ENCODE measurements at regions not wholly inside any gene's neighbourhood (a gene's known extent, or its start where the extent isn't known, plus 50 kb on each side); places are given as distances from the start of the nearest gene placed in this dataset.
A peak's percentile ranks its signal among the peaks of the same experiment; 100 is the strongest.

DNA sequence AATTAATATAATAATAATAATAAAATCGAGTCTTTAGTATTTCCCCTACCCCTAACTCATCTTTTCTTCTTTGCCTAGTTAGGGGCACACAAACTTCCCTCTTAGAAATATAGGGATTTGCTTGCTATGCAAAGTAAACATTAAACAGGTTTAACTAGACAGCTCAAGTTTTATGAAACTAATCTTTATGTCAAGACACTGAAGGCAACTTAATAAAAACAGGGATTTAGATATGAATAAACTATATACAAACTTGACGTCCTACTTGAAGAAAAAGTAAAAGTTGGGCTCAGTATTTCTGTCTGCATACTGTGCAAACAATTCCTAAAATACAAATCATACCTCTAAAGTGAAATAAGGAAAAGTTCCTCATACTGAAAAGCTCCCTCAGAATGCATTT, 52.1 kb upstream of the CAV2 start:
- no TSS peak for BruUV-seq (replicated peaks)
- TF ChIP-seq MTA2 (IDR thresholded peaks at IDR 0.05; ENCODE audit: low read depth), result no peak
- H3K9me1 ChIP-seq (ENCODE audit: control insufficient read depth, insufficient read depth, low read length), result no peaks in the 10 kb centered on the region
- ChIA-PET POLR2A (interaction anchor here (1.0 to 1.4 kb wide), 2 partner anchors 9 to 22 kb away, joined by 3 to 5 read pairs; no protein-coding TSS in a partner anchor), CTCF (ENCODE audit: low intra/inter-chr PET ratio) (interaction anchor here (0.6 kb wide), 2 partner anchors 34 to 79 kb away, joined by 3 read pairs; no protein-coding TSS in a partner anchor)
- H4K20me1 ChIP-seq (replicated peaks; ENCODE audit: control insufficient read depth, insufficient read depth, low read length), result no peaks in the 10 kb centered on the region
- H3K27me3 ChIP-seq (ENCODE audit: control insufficient read depth in 2 of 2, insufficient read depth in 2 of 2, low read length in 2 of 2), result no peaks in the 10 kb centered on the region
- in situ Hi-C loops (cut with MboI), result no loop called here
- no peak overlapping the region for H3K4me3 ChIP-seq
- H3K4me2 ChIP-seq (ENCODE audit: insufficient read depth, low read length), result no peak overlapping the region
- H3K9me3 ChIP-seq (replicated peaks; ENCODE audit: control insufficient read depth, insufficient read depth, low read depth, low read length), result no peaks in the 10 kb centered on the region
- H2AFZ ChIP-seq (ENCODE audit: low read depth, low read length), result no peak overlapping the region
- no peaks in the 10 kb centered on the region for H3K36me3 ChIP-seq (ENCODE audit: control insufficient read depth, insufficient read depth, low read length)
- no peak overlapping the region for H3K27ac ChIP-seq (ENCODE audit: extremely low read depth, low read depth, low read length)
- no peaks in the 10 kb centered on the region for H3K4me1 ChIP-seq (replicated peaks in 1 of 2; ENCODE audit: control insufficient read depth in 2 of 2, insufficient read depth in 2 of 2, low read length in 2 of 2)
- DNase-seq (ENCODE audit: extremely low read depth in 1 of 4, low spot score in 3 of 4), result no peak
- ATAC-seq, result no peak
- H3K9ac ChIP-seq (ENCODE audit: insufficient read depth in 1 of 2, low read depth in 2 of 2, low read length in 2 of 2), result no peak overlapping the region
- H3K79me2 ChIP-seq (ENCODE audit: control insufficient read depth, insufficient read depth, low read length), result no peaks in the 10 kb centered on the region
- intact Hi-C loops (cut with micrococcal nuclease), result no loop called here
- 11% methylated on average over 2 of the region's 2 CpGs for WGBS (ENCODE audit: insufficient coverage, low coverage, missing lambda C conversion rate)
- FAIRE-seq, result no peak

DNA sequence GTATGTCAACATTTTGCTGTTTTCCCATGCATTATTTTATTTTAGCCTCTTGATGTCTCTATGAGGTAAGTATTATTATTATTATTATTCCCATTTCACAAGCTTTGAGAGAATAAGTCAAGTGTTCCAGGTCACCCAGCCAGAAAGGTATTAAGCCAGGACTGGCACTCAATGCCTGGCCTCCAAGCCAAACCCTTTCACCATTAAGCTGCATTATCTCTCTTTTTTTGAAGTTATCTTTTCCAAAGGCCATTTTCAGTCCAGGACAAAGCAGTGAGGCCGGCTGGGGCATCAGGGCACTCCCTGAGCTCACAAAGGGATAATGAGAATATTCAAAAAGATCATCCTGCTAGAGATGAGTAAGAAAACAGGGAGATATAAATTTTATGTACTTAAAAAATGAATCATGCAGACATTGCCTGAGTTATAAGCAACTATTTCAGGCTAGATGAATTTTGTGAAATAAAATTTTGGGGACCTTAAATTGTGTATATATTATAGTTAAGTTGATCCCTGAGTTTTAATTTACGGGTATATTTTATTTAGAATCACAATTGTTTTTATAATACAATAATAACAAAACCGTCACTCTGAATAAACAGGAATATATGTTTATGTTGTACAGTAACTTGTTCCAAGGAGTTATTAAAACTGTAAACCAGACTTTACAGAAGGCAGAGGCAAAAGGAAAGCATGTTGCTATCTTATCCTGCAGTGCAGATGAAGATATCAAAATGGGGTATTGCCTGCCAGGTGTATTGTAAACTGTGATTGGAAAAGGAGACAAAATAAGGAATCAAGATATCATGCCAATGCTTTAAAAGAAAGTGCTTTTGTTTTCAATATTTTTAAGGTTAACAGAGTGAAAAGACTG, 51.3 kb upstream of the CAV2 start:
- H3K9me3 ChIP-seq (replicated peaks; ENCODE audit: control insufficient read depth, insufficient read depth, low read depth, low read length), result no peaks in the 10 kb centered on the region
- no peak overlapping the region for H3K9ac ChIP-seq (ENCODE audit: insufficient read depth in 1 of 2, low read depth in 2 of 2, low read length in 2 of 2)
- H3K36me3 ChIP-seq (ENCODE audit: control insufficient read depth, insufficient read depth, low read length), result no peaks in the 10 kb centered on the region
- no peaks in the 10 kb centered on the region for H3K4me1 ChIP-seq (replicated peaks in 1 of 2; ENCODE audit: control insufficient read depth in 2 of 2, insufficient read depth in 2 of 2, low read length in 2 of 2)
- DNase-seq (ENCODE audit: extremely low read depth in 1 of 4, low spot score in 3 of 4) (no peak), FAIRE-seq (no peak), ATAC-seq (no peak)
- H3K79me2 ChIP-seq (ENCODE audit: control insufficient read depth, insufficient read depth, low read length), result no peaks in the 10 kb centered on the region
- H3K27me3 ChIP-seq (ENCODE audit: control insufficient read depth in 2 of 2, insufficient read depth in 2 of 2, low read length in 2 of 2), result no peaks in the 10 kb centered on the region
- CTCF ChIA-PET (ENCODE audit: low intra/inter-chr PET ratio), result interaction anchor here (0.6 kb wide), 1 partner anchor 77 kb away, joined by 4 read pairs; no protein-coding TSS in a partner anchor
- BruUV-seq (replicated peaks), result no TSS peak
- H3K9me1 ChIP-seq (ENCODE audit: control insufficient read depth, insufficient read depth, low read length), result no peaks in the 10 kb centered on the region
- no peak overlapping the region for H3K4me3 ChIP-seq
- intact Hi-C loops (cut with micrococcal nuclease), result no loop called here
- in situ Hi-C loops (cut with MboI), result no loop called here
- TF ChIP-seq ZNF583 (CRISPR knock-in tag; IDR thresholded peaks at IDR 0.05) (no peak), CBFA2T3 (IDR thresholded peaks at IDR 0.05) (peak; percentile 33; the same call in 1 of the 2 replicates)
- H4K20me1 ChIP-seq (replicated peaks; ENCODE audit: control insufficient read depth, insufficient read depth, low read length), result no peaks in the 10 kb centered on the region
- H2AFZ ChIP-seq (ENCODE audit: low read depth, low read length), result no peak overlapping the region
- H3K4me2 ChIP-seq (ENCODE audit: insufficient read depth, low read length), result no peak overlapping the region
- POLR2A ChIA-PET, result interaction anchor here (1.0 kb wide), 1 partner anchor 23 kb away, joined by 3 read pairs; no protein-coding TSS in a partner anchor
- no peak overlapping the region for H3K27ac ChIP-seq (ENCODE audit: extremely low read depth, low read depth, low read length)
- WGBS (ENCODE audit: insufficient coverage, low coverage, missing lambda C conversion rate), result 21% methylated on average over 3 of the region's 3 CpGs

Measured in K562 (cell line).